Erythroblast (primary cell): ENCODE measurements at regions not wholly inside any gene's neighbourhood (a gene's known extent, or its start where the extent isn't known, plus 50 kb on each side); places are given as distances from the start of the nearest gene placed in this dataset.

Source experiments
- GATA1 ChIP-seq: IDR thresholded peaks from 2 replicates; pipeline ENCODE4 v1.6.1; 2011; ENCODE audit warnings: low read depth, mild to moderate bottlenecking, control low read depth, low read length, moderate library complexity
- POLR2A ChIP-seq: IDR thresholded peaks from 2 replicates; pipeline ENCODE4 v1.6.1; 2011; ENCODE audit warnings: mild to moderate bottlenecking, low read length

DNA sequence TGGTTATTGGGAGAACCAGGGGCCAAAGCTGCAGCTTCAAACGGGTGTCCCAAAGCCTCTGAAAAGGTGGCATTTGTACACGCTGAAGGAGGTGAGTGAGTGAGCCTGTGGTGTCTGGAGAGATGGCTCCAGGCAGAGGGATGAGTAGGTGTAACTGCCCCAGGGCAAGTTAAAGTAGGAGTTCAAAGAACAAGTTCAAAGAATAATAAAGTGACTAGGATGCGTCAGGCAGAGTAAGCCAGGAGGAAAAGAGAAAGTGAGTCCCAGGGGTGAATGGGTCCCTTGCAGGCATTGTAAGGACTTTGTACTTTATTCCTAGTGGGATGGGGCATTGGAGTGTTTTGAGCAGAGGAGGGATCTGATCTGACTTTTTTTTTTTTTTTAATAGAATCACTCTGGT lies 201.4 kb upstream of the PWP1 start:
- TF ChIP-seq POLR2A (no peak), GATA1 (no peak)
